ENCODE measurements at regions not wholly inside any gene's neighbourhood (a gene's known extent, or its start where the extent isn't known, plus 50 kb on each side); places are given as distances from the start of the nearest gene placed in this dataset.

DNA sequence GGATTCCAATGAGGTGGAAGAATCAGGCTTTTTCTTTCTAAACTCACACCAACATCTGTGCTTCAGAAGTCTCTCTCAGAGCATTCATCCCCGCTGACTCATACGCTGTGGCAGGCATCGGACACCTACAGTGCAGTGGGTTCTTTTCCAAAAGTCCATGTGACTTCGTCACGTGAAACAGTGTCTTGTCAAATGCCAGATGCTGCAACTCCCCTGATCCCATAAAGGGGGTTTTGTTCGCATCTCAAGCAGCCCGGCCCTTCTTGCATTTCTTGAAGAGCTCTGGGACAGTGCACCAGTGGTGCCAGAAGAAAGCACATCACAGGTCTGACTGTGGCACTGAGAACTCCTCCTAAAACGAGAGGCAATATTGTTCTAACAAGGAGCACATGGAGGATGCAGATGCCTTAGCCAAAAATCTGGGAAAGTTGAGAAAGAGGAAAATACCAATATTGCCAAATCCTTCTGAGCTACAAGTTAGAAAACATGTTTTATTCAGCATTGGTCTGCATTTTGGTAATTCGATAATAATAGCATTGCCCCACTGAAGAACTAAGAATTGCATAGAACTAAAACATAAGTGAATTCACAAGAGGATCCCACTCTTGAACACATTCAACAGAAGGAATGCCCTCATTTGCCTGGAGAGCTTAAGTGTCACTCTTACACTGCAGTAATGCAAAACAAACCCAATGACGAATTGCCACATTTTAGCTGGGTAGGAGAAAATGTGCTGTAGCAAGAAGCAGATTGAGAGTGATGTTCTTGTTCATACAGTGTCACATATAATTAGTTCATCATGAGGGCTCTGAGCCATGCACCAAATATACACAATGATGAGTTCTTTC is 204.4 kb downstream of the CXCL12 start:
- no peak for TF ChIP-seq RXRA (IDR thresholded peaks at IDR 0.05)
- TF ChIP-seq SP1 (IDR thresholded peaks at IDR 0.05) = no peak
- TF ChIP-seq EGR1 (IDR thresholded peaks at IDR 0.05; ENCODE audit: low read depth in 2 of 2) = no peak
- Histone ChIP-seq H3K9me3 (ENCODE audit: control insufficient read depth in 4 of 4, low read length in 3 of 4) (no peaks in the 10 kb centered on the region), H3K27ac (ENCODE audit: low read depth in 1 of 2, low read length in 2 of 2) (no peak overlapping the region), H3K27me3 (ENCODE audit: control insufficient read depth in 4 of 4, insufficient read depth in 4 of 4, low read length in 3 of 4) (no peaks in the 10 kb centered on the region), H3K9ac (ENCODE audit: low read depth in 1 of 2, low read length in 2 of 2) (no peak overlapping the region), H3K4me1 (ENCODE audit: control insufficient read depth in 4 of 4, insufficient read depth in 4 of 4, low read length in 3 of 4) (peaks cover 0 to 6% (median 0%) of the 10 kb centered on the region in 4 donors), H3K4me3 (ENCODE audit: low read depth in 1 of 3, low read length in 3 of 3) (no peak overlapping the region), H3K36me3 (ENCODE audit: control insufficient read depth in 4 of 4, insufficient read depth in 3 of 4, low read depth in 1 of 4, low read length in 3 of 4) (no peaks in the 10 kb centered on the region)
- no peak for DNase-seq (ENCODE audit: low spot score)
- 92% methylated on average over 10 of the region's 10 CpGs for WGBS

- no peak overlapping the region for H3K4me3 ChIP-seq (ENCODE audit: low read depth in 1 of 3, low read length in 3 of 3)
- TF ChIP-seq CTCF (IDR thresholded peaks at IDR 0.05; ENCODE audit: low read depth, low read length, missing input control) (no peak), HNF4G (IDR thresholded peaks at IDR 0.05) (no peak), HNF4A (conservative IDR thresholded peaks at IDR 0.05) (no peak), EGR1 (IDR thresholded peaks at IDR 0.05; ENCODE audit: low read depth in 2 of 2) (no peak), JUND (IDR thresholded peaks at IDR 0.05) (no peak), ZBTB33 (IDR thresholded peaks at IDR 0.05) (no peak), FOXA2 (IDR thresholded peaks at IDR 0.05) (no peak), REST (IDR thresholded peaks at IDR 0.05) (no peak), GABPA (IDR thresholded peaks at IDR 0.05 in 1 of 2, conservative IDR thresholded peaks at IDR 0.05 in 1 of 2) (no peak), SP1 (IDR thresholded peaks at IDR 0.05) (no peak), RAD21 (IDR thresholded peaks at IDR 0.05) (no peak), FOXA1 (IDR thresholded peaks at IDR 0.05) (no peak), TAF1 (conservative IDR thresholded peaks at IDR 0.05) (no peak), RXRA (IDR thresholded peaks at IDR 0.05) (no peak), YY1 (IDR thresholded peaks at IDR 0.05) (no peak), NR2F2 (IDR thresholded peaks at IDR 0.05) (no peak)
- TF ChIP-seq, protein P1, sequence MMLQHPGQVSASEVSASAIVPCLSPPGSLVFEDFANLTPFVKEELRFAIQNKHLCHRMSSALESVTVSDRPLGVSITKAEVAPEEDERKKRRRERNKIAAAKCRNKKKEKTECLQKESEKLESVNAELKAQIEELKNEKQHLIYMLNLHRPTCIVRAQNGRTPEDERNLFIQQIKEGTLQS (IDR thresholded peaks at IDR 0.05) = no peak
- TF ChIP-seq, protein P2, sequence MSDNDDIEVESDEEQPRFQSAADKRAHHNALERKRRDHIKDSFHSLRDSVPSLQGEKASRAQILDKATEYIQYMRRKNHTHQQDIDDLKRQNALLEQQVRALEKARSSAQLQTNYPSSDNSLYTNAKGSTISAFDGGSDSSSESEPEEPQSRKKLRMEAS (IDR thresholded peaks at IDR 0.05) = no peak
Observed at GRCh38 chr10:44178856-44179255, 206.0 kb downstream of the CXCL12 start.

More at GRCh38 chr10:44178856-44179255, 206.0 kb downstream of the CXCL12 start:
- no peak overlapping the region for H3K27ac ChIP-seq (ENCODE audit: low read depth in 1 of 2, low read length in 2 of 2)
- no peaks in the 10 kb centered on the region for H3K36me3 ChIP-seq (ENCODE audit: control insufficient read depth in 4 of 4, insufficient read depth in 3 of 4, low read depth in 1 of 4, low read length in 3 of 4)
- H3K9ac ChIP-seq (ENCODE audit: low read depth in 1 of 2, low read length in 2 of 2) = no peak overlapping the region
- no peaks in the 10 kb centered on the region for H3K9me3 ChIP-seq (ENCODE audit: control insufficient read depth in 4 of 4, low read length in 3 of 4)
- peaks cover 0 to 6% (median 0%) of the 10 kb centered on the region in 4 donors for H3K4me1 ChIP-seq (ENCODE audit: control insufficient read depth in 4 of 4, insufficient read depth in 4 of 4, low read length in 3 of 4)
- no peaks in the 10 kb centered on the region for H3K27me3 ChIP-seq (ENCODE audit: control insufficient read depth in 4 of 4, insufficient read depth in 4 of 4, low read length in 3 of 4)
- DNase-seq (ENCODE audit: low spot score) = no peak
- WGBS = 92% methylated on average over 3 of the region's 3 CpGs

All from liver (tissue), 8 donors.